ENCODE measurements at regions not wholly inside any gene's neighbourhood (a gene's known extent, or its start where the extent isn't known, plus 50 kb on each side); places are given as distances from the start of the nearest gene placed in this dataset.

GRCh38 chr16:52617591-52617990, 70.6 kb upstream of the TOX3 start:
- no peak overlapping the region for H3K27ac ChIP-seq
- no peaks in the 10 kb centered on the region for H3K27me3 ChIP-seq (ENCODE audit: insufficient read depth, low read depth)
- DNase-seq, result no peak
- H3K4me1 ChIP-seq (replicated peaks; ENCODE audit: insufficient read depth), result no peaks in the 10 kb centered on the region
- H3F3A ChIP-seq (ENCODE audit: insufficient read depth, low read depth), result no peaks in the 10 kb centered on the region
- no peaks in the 10 kb centered on the region for H3K79me2 ChIP-seq (ENCODE audit: low read depth)
- no peak for TF ChIP-seq EZH2 (IDR thresholded peaks at IDR 0.05; ENCODE audit: low read depth)
- no peak for TF ChIP-seq CTCF (conservative IDR thresholded peaks at IDR 0.05)
- H3K36me3 ChIP-seq (ENCODE audit: low read depth), result no peaks in the 10 kb centered on the region
- CTCF ChIA-PET, result no interaction called here
- no peak overlapping the region for H2AFZ ChIP-seq
- BruUV-seq (replicated peaks), result no TSS peak
- H4K20me1 ChIP-seq (ENCODE audit: insufficient read depth), result no peaks in the 10 kb centered on the region
- no peaks in the 10 kb centered on the region for H3K9me3 ChIP-seq (ENCODE audit: insufficient read depth, low read depth)
- H3K4me2 ChIP-seq, result no peak overlapping the region
- H3K9me2 ChIP-seq (ENCODE audit: insufficient read depth), result no peaks in the 10 kb centered on the region
- no peak overlapping the region for H3K4me3 ChIP-seq
- intact Hi-C loops (cut with micrococcal nuclease; ENCODE audit: unreplicated experiment), result no loop called here
- POLR2A ChIA-PET (ENCODE audit: unreplicated experiment), result no interaction called here

GRCh38 chr16:52613508-52613907, 66.6 kb upstream of the TOX3 start:
- no TSS peak for BruUV-seq (replicated peaks)

GRCh38 chr16:52611817-52612673, 65.1 kb upstream of the TOX3 start:
- DNase-seq, result no peak
- Histone ChIP-seq H3K36me3 (ENCODE audit: low read depth) (no peaks in the 10 kb centered on the region), H2AFZ (no peak overlapping the region), H3K27me3 (ENCODE audit: insufficient read depth, low read depth) (no peaks in the 10 kb centered on the region), H4K20me1 (ENCODE audit: insufficient read depth) (no peaks in the 10 kb centered on the region), H3K27ac (no peak overlapping the region), H3K4me1 (replicated peaks; ENCODE audit: insufficient read depth) (no peaks in the 10 kb centered on the region), H3F3A (ENCODE audit: insufficient read depth, low read depth) (no peaks in the 10 kb centered on the region), H3K79me2 (ENCODE audit: low read depth) (no peaks in the 10 kb centered on the region), H3K4me2 (no peak overlapping the region), H3K9me3 (ENCODE audit: insufficient read depth, low read depth) (no peaks in the 10 kb centered on the region), H3K9me2 (ENCODE audit: insufficient read depth) (no peaks in the 10 kb centered on the region), H3K4me3 (no peak overlapping the region)
- intact Hi-C loops (cut with micrococcal nuclease; ENCODE audit: unreplicated experiment), result no loop called here
- ChIA-PET POLR2A (ENCODE audit: unreplicated experiment) (no interaction called here), CTCF (no interaction called here)
- no TSS peak for BruUV-seq (replicated peaks)
- TF ChIP-seq CTCF (conservative IDR thresholded peaks at IDR 0.05) (no peak), EZH2 (IDR thresholded peaks at IDR 0.05; ENCODE audit: low read depth) (no peak)

More at GRCh38 chr16:52613508-52613907, 66.6 kb upstream of the TOX3 start:
- no peak overlapping the region for H2AFZ ChIP-seq
- H3K4me3 ChIP-seq, result no peak overlapping the region
- ChIA-PET POLR2A (ENCODE audit: unreplicated experiment) (no interaction called here), CTCF (no interaction called here)
- H3K9me3 ChIP-seq (ENCODE audit: insufficient read depth, low read depth), result no peaks in the 10 kb centered on the region
- no peaks in the 10 kb centered on the region for H3K4me1 ChIP-seq (replicated peaks; ENCODE audit: insufficient read depth)
- DNase-seq, result no peak
- no peaks in the 10 kb centered on the region for H3K36me3 ChIP-seq (ENCODE audit: low read depth)
- H3K9me2 ChIP-seq (ENCODE audit: insufficient read depth), result no peaks in the 10 kb centered on the region
- H3K4me2 ChIP-seq, result no peak overlapping the region
- no peak overlapping the region for H3K27ac ChIP-seq
- TF ChIP-seq CTCF (conservative IDR thresholded peaks at IDR 0.05), result no peak
- TF ChIP-seq EZH2 (IDR thresholded peaks at IDR 0.05; ENCODE audit: low read depth), result no peak
- no peaks in the 10 kb centered on the region for H3F3A ChIP-seq (ENCODE audit: insufficient read depth, low read depth)
- no peaks in the 10 kb centered on the region for H3K79me2 ChIP-seq (ENCODE audit: low read depth)
- no peaks in the 10 kb centered on the region for H4K20me1 ChIP-seq (ENCODE audit: insufficient read depth)
- no peaks in the 10 kb centered on the region for H3K27me3 ChIP-seq (ENCODE audit: insufficient read depth, low read depth)
- intact Hi-C loops (cut with micrococcal nuclease; ENCODE audit: unreplicated experiment), result no loop called here

Data from PC-9 (cell line).